Progenitor cell of endocrine pancreas (in vitro differentiated cells): ENCODE measurements at regions not wholly inside any gene's neighbourhood (a gene's known extent, or its start where the extent isn't known, plus 50 kb on each side); places are given as distances from the start of the nearest gene placed in this dataset.

Experiments used
- DNase-seq: peaks from one replicate; pipeline ENCODE4 v3.0.0; 2021; ENCODE audit warnings: low spot score; ENCODE audit not compliant: unreplicated experiment
- H3K27ac Mint-ChIP-seq: 2 replicates; pipeline ENCODE4 v1.8.0; 2021; ENCODE audit warnings: mild to moderate bottlenecking, moderate library complexity, mixed read lengths
- H3K27me3 Mint-ChIP-seq: 2 replicates; pipeline ENCODE4 v1.8.0; 2021; ENCODE audit warnings: mixed read lengths
- H3K36me3 Mint-ChIP-seq: 2 replicates; pipeline ENCODE4 v1.8.0; 2022; ENCODE audit warnings: mixed read lengths; ENCODE audit not compliant: insufficient read depth
- H3K4me1 Mint-ChIP-seq: 2 replicates; pipeline ENCODE4 v1.8.0; 2021; ENCODE audit warnings: low read depth, mixed read lengths
- H3K4me3 Mint-ChIP-seq: 2 replicates; pipeline ENCODE4 v1.8.0; 2021; ENCODE audit warnings: low read depth, mild to moderate bottlenecking, moderate library complexity, mixed read lengths
- H3K9me3 Mint-ChIP-seq: 2 replicates; pipeline ENCODE4 v1.8.0; 2021; ENCODE audit warnings: low read depth, mixed read lengths
- TF ChIP-seq, protein P1 (sequence below): fragments of 200-600 bp; sonication (generic); IDR thresholded peaks from one replicate; pipeline ENCODE4 v1.5.0; 2021; ENCODE audit warnings: antibody characterized with exemption, mild to moderate bottlenecking; ENCODE audit not compliant: unreplicated experiment

DNA sequence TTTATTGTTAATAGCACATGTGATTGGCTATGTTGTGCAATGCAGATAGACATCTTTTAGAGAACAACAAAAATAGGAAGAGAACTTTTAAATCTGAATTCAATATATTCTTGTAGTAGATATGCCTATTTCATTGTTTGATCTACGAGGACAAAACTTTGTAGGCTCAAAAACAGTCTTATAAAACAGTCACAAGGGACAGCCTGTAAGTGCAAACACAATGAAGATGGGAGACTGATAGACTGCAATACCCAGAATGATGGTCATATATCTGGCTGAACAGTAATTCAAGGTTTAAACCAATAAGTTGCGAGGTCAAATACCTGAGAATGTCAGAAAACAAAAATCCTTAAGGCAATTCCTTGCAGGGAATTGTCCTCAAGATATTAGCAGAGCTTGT, 1342.9 kb upstream of the ADGRB3 start:
- TF ChIP-seq, protein P1, sequence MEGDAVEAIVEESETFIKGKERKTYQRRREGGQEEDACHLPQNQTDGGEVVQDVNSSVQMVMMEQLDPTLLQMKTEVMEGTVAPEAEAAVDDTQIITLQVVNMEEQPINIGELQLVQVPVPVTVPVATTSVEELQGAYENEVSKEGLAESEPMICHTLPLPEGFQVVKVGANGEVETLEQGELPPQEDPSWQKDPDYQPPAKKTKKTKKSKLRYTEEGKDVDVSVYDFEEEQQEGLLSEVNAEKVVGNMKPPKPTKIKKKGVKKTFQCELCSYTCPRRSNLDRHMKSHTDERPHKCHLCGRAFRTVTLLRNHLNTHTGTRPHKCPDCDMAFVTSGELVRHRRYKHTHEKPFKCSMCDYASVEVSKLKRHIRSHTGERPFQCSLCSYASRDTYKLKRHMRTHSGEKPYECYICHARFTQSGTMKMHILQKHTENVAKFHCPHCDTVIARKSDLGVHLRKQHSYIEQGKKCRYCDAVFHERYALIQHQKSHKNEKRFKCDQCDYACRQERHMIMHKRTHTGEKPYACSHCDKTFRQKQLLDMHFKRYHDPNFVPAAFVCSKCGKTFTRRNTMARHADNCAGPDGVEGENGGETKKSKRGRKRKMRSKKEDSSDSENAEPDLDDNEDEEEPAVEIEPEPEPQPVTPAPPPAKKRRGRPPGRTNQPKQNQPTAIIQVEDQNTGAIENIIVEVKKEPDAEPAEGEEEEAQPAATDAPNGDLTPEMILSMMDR: no peak
- Mint-ChIP-seq H3K27me3 (no peaks in the 10 kb centered on the region), H3K4me1 (no peaks in the 10 kb centered on the region), H3K36me3 (no peaks in the 10 kb centered on the region), H3K4me3 (no peak overlapping the region), H3K27ac (no peak overlapping the region), H3K9me3 (no peaks in the 10 kb centered on the region)
- no peak for DNase-seq

DNA sequence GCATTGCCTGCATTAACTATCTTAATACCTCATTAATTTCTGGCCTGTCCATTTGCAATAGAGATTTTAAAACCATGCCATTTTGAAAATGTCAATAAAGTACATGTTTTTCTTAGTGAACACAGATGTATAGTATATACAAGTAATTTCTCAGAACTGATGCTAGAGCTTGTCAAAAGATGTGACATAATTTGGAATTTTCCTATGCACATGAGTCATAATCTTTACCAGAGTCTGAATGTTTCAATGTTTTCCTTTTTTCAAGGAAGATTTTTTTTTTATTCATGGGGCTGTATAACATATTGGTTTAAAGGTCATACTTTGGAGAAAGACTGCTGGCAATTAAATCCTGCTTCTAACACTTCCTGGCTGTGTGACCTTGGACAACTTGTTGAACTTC, 1347.5 kb upstream of the ADGRB3 start:
- Mint-ChIP-seq H3K4me1 (no peaks in the 10 kb centered on the region), H3K36me3 (no peaks in the 10 kb centered on the region), H3K4me3 (no peak overlapping the region), H3K27me3 (no peaks in the 10 kb centered on the region), H3K27ac (no peak overlapping the region), H3K9me3 (peaks cover 4% of the 10 kb centered on the region)
- no peak for DNase-seq
- TF ChIP-seq, protein P1: no peak

DNA sequence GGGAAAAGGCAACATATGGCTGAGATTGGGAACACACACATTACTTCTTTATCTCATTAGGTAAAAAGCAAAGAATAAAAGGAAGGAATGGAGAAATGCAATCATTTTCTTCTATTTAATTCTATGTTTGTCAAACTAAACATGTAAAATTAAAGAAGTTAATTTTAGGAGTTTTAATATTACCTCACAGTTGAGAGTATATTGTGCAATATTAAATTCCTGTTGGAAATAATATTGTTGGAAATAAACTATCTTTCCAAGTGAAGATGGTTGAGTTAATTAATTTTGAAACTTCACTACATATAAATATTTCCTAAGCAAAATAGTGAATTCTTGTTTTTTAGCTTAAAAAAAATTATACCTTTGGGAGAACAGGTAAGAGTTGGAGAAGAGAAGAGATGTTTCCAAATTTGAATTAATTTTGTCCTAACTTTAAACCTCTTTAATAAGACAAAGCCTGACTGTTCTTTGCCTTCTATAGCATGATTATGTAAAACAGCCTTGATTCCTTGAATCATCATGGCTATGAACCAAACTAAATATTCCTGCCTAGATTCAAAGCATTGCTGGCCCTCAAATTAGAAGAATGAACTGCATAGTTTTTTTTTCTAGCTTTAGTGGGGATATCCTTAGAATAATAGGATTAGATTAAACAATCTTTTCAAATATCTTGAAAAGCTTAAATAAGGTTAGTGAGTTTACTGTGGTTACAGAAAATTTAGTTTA, 1349.1 kb upstream of the ADGRB3 start:
- H3K4me3 Mint-ChIP-seq: no peak overlapping the region
- H3K36me3 Mint-ChIP-seq: no peaks in the 10 kb centered on the region
- peaks cover 4% of the 10 kb centered on the region for H3K9me3 Mint-ChIP-seq
- TF ChIP-seq, protein P1: no peak
- H3K27ac Mint-ChIP-seq: no peak overlapping the region
- no peak for DNase-seq
- H3K4me1 Mint-ChIP-seq: no peaks in the 10 kb centered on the region
- no peaks in the 10 kb centered on the region for H3K27me3 Mint-ChIP-seq

DNA sequence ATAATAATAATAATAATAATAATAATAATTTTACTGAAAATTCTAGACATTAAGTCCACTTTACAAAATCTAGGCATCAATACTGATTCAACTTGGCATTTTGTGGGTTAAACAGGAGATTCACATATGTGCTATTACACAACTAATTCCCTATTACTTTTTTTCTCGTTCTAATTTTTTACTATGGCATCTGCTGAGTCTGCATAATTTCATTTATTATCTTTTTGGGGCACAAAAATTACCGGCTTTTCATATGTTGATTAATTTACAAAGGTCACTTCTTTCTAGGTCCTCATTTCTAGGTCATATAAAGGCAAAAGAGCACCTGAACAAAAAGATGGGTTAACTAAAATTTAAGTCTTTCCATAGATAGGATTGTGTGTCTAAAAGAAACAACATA, 1357.8 kb upstream of the ADGRB3 start:
- Mint-ChIP-seq H3K27me3 (no peaks in the 10 kb centered on the region), H3K27ac (no peak overlapping the region), H3K9me3 (no peaks in the 10 kb centered on the region), H3K4me3 (no peak overlapping the region), H3K36me3 (no peaks in the 10 kb centered on the region), H3K4me1 (no peaks in the 10 kb centered on the region)
- TF ChIP-seq, protein P1: no peak
- no peak for DNase-seq

DNA sequence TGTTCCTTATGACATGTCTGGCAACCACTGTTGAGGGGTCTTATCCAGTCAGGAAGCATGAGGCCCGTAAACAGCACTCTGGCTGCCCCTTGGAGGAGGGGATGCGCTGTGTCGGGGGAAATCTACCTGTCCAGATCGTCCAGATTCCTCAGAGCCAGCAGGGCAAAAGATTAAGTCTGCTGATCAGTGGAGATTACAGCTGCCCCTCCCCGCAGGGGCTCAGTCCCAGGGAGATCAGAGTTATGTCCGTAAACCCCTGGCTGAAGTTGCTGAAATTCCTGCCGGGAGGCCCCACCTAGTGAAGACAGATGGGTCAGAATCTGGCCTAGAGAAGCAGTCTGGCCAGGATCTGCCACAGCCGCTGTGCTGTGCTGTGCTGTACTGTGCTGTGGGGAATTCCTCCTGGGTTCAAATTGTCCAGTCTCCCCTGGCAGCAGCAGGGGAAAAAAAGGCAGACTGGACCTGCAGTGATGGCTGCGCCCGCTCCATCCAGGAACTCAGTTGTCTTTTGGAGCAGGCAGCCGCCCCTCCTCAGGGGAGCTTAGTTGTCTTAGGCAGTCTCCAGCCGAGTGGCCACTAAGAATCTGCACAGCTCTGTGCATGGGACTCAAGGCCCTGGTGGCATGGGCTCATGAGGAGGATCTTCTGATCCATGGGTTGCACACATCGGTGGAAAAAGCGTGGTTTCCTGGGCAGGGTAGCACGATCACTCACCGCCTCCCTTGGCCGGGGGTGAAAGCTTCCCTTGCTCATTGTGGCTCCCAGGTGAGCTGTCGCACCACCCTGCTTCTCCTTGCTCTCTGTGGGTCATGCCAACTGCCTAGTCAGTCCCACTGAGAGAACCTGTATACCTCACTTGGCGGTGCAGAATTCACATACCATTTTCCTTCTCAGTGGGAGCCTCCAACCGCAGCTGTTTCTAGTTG, 1368.8 kb upstream of the ADGRB3 start:
- H3K4me1 Mint-ChIP-seq: no peaks in the 10 kb centered on the region
- no peak overlapping the region for H3K27ac Mint-ChIP-seq
- no peak overlapping the region for H3K4me3 Mint-ChIP-seq
- peaks cover 8% of the 10 kb centered on the region for H3K9me3 Mint-ChIP-seq
- H3K27me3 Mint-ChIP-seq: no peaks in the 10 kb centered on the region
- no peaks in the 10 kb centered on the region for H3K36me3 Mint-ChIP-seq
- TF ChIP-seq, protein P1: no peak
- no peak for DNase-seq
